Fibroblast of lung (primary cell): ENCODE measurements at regions not wholly inside any gene's neighbourhood (a gene's known extent, or its start where the extent isn't known, plus 50 kb on each side); places are given as distances from the start of the nearest gene placed in this dataset.

Experiments
- EZH2 ChIP-seq: IDR thresholded peaks from 2 replicates; pipeline ENCODE4 v1.5.1; 2012; ENCODE audit warnings: low read length, control low read depth, mild to moderate bottlenecking; ENCODE audit errors: missing control alignments
- TF ChIP-seq, protein P1 (sequence below), 2 donors: IDR thresholded peaks in 1 of 2; conservative IDR thresholded peaks in 1 of 2; 1 replicate in 1 of 2; 2 replicates in 1 of 2; pipeline ENCODE4 v1.5.1; 2011 to 2012; ENCODE audit warnings: low read length in 2 of 2, control low read depth in 1 of 2, inconsistent platforms in 1 of 2, low read depth in 1 of 2, mild to moderate bottlenecking in 1 of 2

DNA sequence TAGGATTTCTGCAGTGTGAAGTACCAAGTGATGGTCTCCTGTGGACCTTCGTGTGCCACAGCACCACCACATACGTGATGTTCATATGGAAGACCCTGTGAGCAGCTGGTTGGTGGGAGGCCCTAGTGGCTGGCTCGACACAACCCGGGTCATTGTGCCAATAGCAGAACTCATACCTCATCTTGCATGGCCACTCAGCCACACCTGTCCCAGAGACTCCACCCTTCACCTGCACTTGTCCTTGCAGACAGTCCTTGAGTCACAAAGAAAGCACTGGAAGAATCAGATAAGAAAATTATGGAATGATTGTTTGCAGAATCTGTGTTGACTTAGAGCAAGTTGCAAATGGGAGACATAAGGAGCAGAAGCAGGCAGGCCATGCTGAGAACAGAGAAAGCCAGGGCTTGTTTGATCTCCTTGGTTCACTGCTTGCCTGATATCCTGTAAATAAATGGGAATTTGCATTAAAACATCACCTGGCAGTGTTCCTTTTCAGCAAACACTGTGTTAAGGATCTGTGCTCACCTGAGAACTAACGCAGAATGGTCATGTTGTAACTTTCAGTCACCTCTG, 307.7 kb downstream of the SIPA1L2 start:
- TF ChIP-seq, protein P1, sequence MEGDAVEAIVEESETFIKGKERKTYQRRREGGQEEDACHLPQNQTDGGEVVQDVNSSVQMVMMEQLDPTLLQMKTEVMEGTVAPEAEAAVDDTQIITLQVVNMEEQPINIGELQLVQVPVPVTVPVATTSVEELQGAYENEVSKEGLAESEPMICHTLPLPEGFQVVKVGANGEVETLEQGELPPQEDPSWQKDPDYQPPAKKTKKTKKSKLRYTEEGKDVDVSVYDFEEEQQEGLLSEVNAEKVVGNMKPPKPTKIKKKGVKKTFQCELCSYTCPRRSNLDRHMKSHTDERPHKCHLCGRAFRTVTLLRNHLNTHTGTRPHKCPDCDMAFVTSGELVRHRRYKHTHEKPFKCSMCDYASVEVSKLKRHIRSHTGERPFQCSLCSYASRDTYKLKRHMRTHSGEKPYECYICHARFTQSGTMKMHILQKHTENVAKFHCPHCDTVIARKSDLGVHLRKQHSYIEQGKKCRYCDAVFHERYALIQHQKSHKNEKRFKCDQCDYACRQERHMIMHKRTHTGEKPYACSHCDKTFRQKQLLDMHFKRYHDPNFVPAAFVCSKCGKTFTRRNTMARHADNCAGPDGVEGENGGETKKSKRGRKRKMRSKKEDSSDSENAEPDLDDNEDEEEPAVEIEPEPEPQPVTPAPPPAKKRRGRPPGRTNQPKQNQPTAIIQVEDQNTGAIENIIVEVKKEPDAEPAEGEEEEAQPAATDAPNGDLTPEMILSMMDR (conservative IDR thresholded peaks at IDR 0.05 in 1 of 2, IDR thresholded peaks at IDR 0.05 in 1 of 2; ENCODE audit: low read depth in 1 of 2, low read length in 2 of 2): no peak
- TF ChIP-seq EZH2: no peak
